Body of pancreas (tissue), 4 donors: ENCODE measurements at regions not wholly inside any gene's neighbourhood (a gene's known extent, or its start where the extent isn't known, plus 50 kb on each side); places are given as distances from the start of the nearest gene placed in this dataset.

ENCODE experiments used
- CTCF ChIP-seq, 7 experiments: fragments of 450-650 bp in 4 of 7; fragments of 200-600 bp in 3 of 7; sonication (generic) in 3 of 7; IDR thresholded peaks; one replicate each; pipeline ENCODE4 v1.5.1; 2016 to 2019; ENCODE audit warnings: antibody characterized with exemption in 7 of 7
- POLR2A ChIP-seq, 3 donors: fragments of 450-650 bp; IDR thresholded peaks; one replicate each; pipeline ENCODE4 v1.6.1; 2016; ENCODE audit warnings: antibody characterized with exemption in 3 of 3, mild to moderate bottlenecking in 2 of 3

GRCh38 chr13:85312071-85312470 is 487.1 kb downstream of the SLITRK6 start:
- TF ChIP-seq POLR2A (IDR thresholded peaks at IDR 0.05) (no peak), CTCF (IDR thresholded peaks at IDR 0.05) (no peak)
